GM23248 (cell line): ENCODE measurements at regions not wholly inside any gene's neighbourhood (a gene's known extent, or its start where the extent isn't known, plus 50 kb on each side); places are given as distances from the start of the nearest gene placed in this dataset.

ENCODE experiments used
- EZH2 ChIP-seq: fragments of 200-600 bp; sonication (generic); IDR thresholded peaks from 2 replicates; pipeline ENCODE4 v1.6.1; 2018; ENCODE audit warnings: antibody characterized with exemption, mild to moderate bottlenecking; ENCODE audit not compliant: insufficient read depth, poor library complexity, severe bottlenecking
- EZH2phosphoT487 ChIP-seq: fragments of 200-600 bp; sonication (generic); IDR thresholded peaks from 2 replicates; pipeline ENCODE4 v1.6.1; 2018; ENCODE audit warnings: antibody characterized with exemption, moderate library complexity, mild to moderate bottlenecking, low read depth; ENCODE audit not compliant: insufficient read depth

GRCh38 chr5:51559921-51560658, 176.8 kb downstream of the ISL1 start:
- TF ChIP-seq EZH2phosphoT487 (no peak), EZH2 (no peak)
